HUES6 (cell line): ENCODE measurements at regions not wholly inside any gene's neighbourhood (a gene's known extent, or its start where the extent isn't known, plus 50 kb on each side); places are given as distances from the start of the nearest gene placed in this dataset.

Source experiments
- H3K27ac ChIP-seq: 2 replicates; pipeline ENCODE4 v1.7.0; 2013; ENCODE audit warnings: low read depth, mild to moderate bottlenecking, low read length, inconsistent platforms
- H3K27me3 ChIP-seq: 2 replicates; pipeline ENCODE4 v1.6.1; 2013; ENCODE audit warnings: low read length; ENCODE audit not compliant: control insufficient read depth, insufficient read depth
- H3K36me3 ChIP-seq: 2 replicates; pipeline ENCODE4 v1.6.1; 2013; ENCODE audit warnings: low read length; ENCODE audit not compliant: control insufficient read depth, insufficient read depth
- H3K4me1 ChIP-seq: 2 replicates; pipeline ENCODE4 v1.6.1; 2013; ENCODE audit warnings: low read length; ENCODE audit not compliant: control insufficient read depth, insufficient read depth
- H3K4me3 ChIP-seq: 2 replicates; pipeline ENCODE4 v1.5.1; 2013; ENCODE audit warnings: low read depth, low read length
- H3K9ac ChIP-seq: one replicate; pipeline ENCODE4 v1.6.1; 2013; ENCODE audit warnings: mild to moderate bottlenecking, low read length
- H3K9me3 ChIP-seq: 2 replicates; pipeline ENCODE4 v1.6.1; 2013; ENCODE audit warnings: low read depth, low read length; ENCODE audit not compliant: control insufficient read depth, insufficient read depth

- no peak overlapping the region for H3K4me3 ChIP-seq
- no peaks in the 10 kb centered on the region for H3K36me3 ChIP-seq
- H3K9ac ChIP-seq, result no peak overlapping the region
- no peaks in the 10 kb centered on the region for H3K4me1 ChIP-seq
- H3K27ac ChIP-seq, result no peak overlapping the region
- no peaks in the 10 kb centered on the region for H3K9me3 ChIP-seq
- H3K27me3 ChIP-seq, result no peaks in the 10 kb centered on the region
These were observed 1041.6 kb upstream of the PRKX start for GRCh38 chrX:4754878-4755604.

- Histone ChIP-seq H3K27ac (no peak overlapping the region), H3K4me1 (no peaks in the 10 kb centered on the region), H3K9me3 (no peaks in the 10 kb centered on the region), H3K36me3 (no peaks in the 10 kb centered on the region), H3K9ac (no peak overlapping the region), H3K4me3 (no peak overlapping the region), H3K27me3 (no peaks in the 10 kb centered on the region)
These were observed 1027.6 kb upstream of the PRKX start for GRCh38 chrX:4741024-4741423.

GRCh38 chrX:4735299-4735698 is 1021.9 kb upstream of the PRKX start:
- H3K9me3 ChIP-seq, result peaks cover 21% of the 10 kb centered on the region
- H3K27me3 ChIP-seq, result no peaks in the 10 kb centered on the region
- H3K4me1 ChIP-seq, result no peaks in the 10 kb centered on the region
- no peak overlapping the region for H3K9ac ChIP-seq
- H3K4me3 ChIP-seq, result no peak overlapping the region
- no peaks in the 10 kb centered on the region for H3K36me3 ChIP-seq
- no peak overlapping the region for H3K27ac ChIP-seq

- Histone ChIP-seq H3K9me3 (peaks cover 4% of the 10 kb centered on the region; the same call in 1 of the 2 replicates), H3K27ac (peak overlapping the region; percentile 75), H3K36me3 (no peaks in the 10 kb centered on the region), H3K4me1 (peaks cover 12% of the 10 kb centered on the region), H3K4me3 (no peak overlapping the region), H3K9ac (peak overlapping the region; percentile 45), H3K27me3 (no peaks in the 10 kb centered on the region)
These were observed 997.4 kb upstream of the PRKX start for GRCh38 chrX:4710618-4711433.

GRCh38 chrX:4708970-4709760 is 995.7 kb upstream of the PRKX start:
- no peak overlapping the region for H3K4me3 ChIP-seq
- H3K4me1 ChIP-seq, result peaks cover 12% of the 10 kb centered on the region
- no peaks in the 10 kb centered on the region for H3K27me3 ChIP-seq
- peaks cover 4% of the 10 kb centered on the region; the same call in 1 of the 2 replicates for H3K9me3 ChIP-seq
- no peaks in the 10 kb centered on the region for H3K36me3 ChIP-seq
- peak overlapping the region; percentile 75; the same call in 1 of the 2 replicates for H3K27ac ChIP-seq
- no peak overlapping the region for H3K9ac ChIP-seq

- Histone ChIP-seq H3K27me3 (no peaks in the 10 kb centered on the region), H3K4me1 (peaks cover 12% of the 10 kb centered on the region), H3K4me3 (no peak overlapping the region), H3K9ac (no peak overlapping the region), H3K27ac (no peak overlapping the region), H3K9me3 (no peaks in the 10 kb centered on the region; the same call in 1 of the 2 replicates), H3K36me3 (no peaks in the 10 kb centered on the region)
These were observed 993.5 kb upstream of the PRKX start for GRCh38 chrX:4706961-4707360.

GRCh38 chrX:4690521-4690920 is 977.1 kb upstream of the PRKX start:
- Histone ChIP-seq H3K36me3 (no peaks in the 10 kb centered on the region), H3K4me3 (no peak overlapping the region), H3K27me3 (no peaks in the 10 kb centered on the region), H3K9me3 (peaks cover 3% of the 10 kb centered on the region; the same call in 1 of the 2 replicates), H3K9ac (no peak overlapping the region), H3K27ac (no peak overlapping the region), H3K4me1 (no peaks in the 10 kb centered on the region)

- no peaks in the 10 kb centered on the region for H3K27me3 ChIP-seq
- no peak overlapping the region for H3K9ac ChIP-seq
- no peaks in the 10 kb centered on the region for H3K4me1 ChIP-seq
- no peaks in the 10 kb centered on the region for H3K36me3 ChIP-seq
- no peaks in the 10 kb centered on the region for H3K9me3 ChIP-seq
- H3K4me3 ChIP-seq, result no peak overlapping the region
- no peak overlapping the region for H3K27ac ChIP-seq
These were observed 969.2 kb upstream of the PRKX start for GRCh38 chrX:4682636-4683035.

- H3K4me3 ChIP-seq, result no peak overlapping the region
- no peak overlapping the region for H3K9ac ChIP-seq
- no peaks in the 10 kb centered on the region for H3K9me3 ChIP-seq
- H3K27me3 ChIP-seq, result no peaks in the 10 kb centered on the region
- H3K36me3 ChIP-seq, result no peaks in the 10 kb centered on the region
- no peaks in the 10 kb centered on the region for H3K4me1 ChIP-seq
- H3K27ac ChIP-seq, result no peak overlapping the region
These were observed 962.3 kb upstream of the PRKX start for GRCh38 chrX:4675686-4676300.

GRCh38 chrX:4674028-4674782 is 960.8 kb upstream of the PRKX start:
- Histone ChIP-seq H3K36me3 (no peaks in the 10 kb centered on the region), H3K27ac (no peak overlapping the region), H3K9me3 (no peaks in the 10 kb centered on the region; the same call in 1 of the 2 replicates), H3K27me3 (no peaks in the 10 kb centered on the region), H3K4me1 (no peaks in the 10 kb centered on the region), H3K9ac (no peak overlapping the region), H3K4me3 (no peak overlapping the region)
